NCI-H526 (cell line): ENCODE measurements at regions not wholly inside any gene's neighbourhood (a gene's known extent, or its start where the extent isn't known, plus 50 kb on each side); places are given as distances from the start of the nearest gene placed in this dataset.
"Not testable (repeated sequence)": the region's sequence is repeated elsewhere in the genome, so short reads cannot be mapped to it uniquely, and the experiment has no call there.

ENCODE experiments used
- DNase-seq, 2 experiments: peaks; one replicate each; lab custom pipeline; 2025; lab: John Stamatoyannopoulos, UW

- DNase-seq: no peak
These were observed 89.4 kb downstream of the ZNF675 start for GRCh38 chr19:23597661-23598060.

GRCh38 chr19:23596872-23597271 is 90.1 kb downstream of the ZNF675 start:
- no peak for DNase-seq

GRCh38 chr19:23594311-23594710 is 92.7 kb downstream of the ZNF675 start:
- DNase-seq: not testable (repeated sequence)

DNA sequence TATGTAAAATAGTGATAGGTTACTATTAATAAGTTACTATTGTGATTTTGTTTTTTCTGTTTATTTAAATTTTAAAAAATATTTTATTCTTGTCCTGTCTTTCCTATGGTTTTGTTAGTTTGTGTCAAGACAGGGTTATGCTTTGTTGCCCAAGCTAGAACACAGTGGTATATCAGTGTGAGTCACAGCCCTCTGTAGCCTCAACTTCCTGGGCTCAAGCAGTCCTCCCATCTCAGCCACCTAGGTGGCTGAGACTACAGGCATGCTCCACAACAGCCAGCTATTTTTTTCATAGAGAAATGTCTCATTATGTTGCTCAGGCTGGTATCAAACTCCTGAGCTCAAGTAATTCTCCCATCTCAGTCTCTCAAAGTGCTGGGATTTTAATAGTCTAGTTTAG is 99.5 kb downstream of the ZNF675 start:
- no peak for DNase-seq

DNA sequence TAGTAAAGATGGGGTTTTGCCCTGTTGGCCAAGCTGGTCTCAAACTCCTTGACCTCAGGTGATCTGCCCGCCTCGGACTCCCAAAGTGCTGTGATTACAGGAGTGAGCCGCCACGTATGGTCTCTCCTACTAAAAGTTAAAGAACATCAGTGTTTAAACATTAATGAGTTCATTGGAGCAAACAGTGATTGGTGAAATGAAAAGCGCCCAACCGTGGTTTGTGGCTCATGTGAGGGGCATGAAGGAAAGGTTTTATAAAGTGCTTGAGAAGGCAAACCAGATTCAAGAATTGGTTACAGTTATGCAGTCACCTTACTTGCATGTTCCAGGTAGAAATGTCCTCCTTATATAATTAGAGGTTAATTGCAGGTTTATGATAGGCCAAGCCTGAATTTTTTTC is 109.5 kb downstream of the ZNF675 start:
- no peak for DNase-seq

- DNase-seq: no peak
These were observed 115.8 kb downstream of the ZNF675 start for GRCh38 chr19:23571175-23571574.

GRCh38 chr19:23568116-23568515 is 118.9 kb downstream of the ZNF675 start:
- not testable (repeated sequence) for DNase-seq

DNA sequence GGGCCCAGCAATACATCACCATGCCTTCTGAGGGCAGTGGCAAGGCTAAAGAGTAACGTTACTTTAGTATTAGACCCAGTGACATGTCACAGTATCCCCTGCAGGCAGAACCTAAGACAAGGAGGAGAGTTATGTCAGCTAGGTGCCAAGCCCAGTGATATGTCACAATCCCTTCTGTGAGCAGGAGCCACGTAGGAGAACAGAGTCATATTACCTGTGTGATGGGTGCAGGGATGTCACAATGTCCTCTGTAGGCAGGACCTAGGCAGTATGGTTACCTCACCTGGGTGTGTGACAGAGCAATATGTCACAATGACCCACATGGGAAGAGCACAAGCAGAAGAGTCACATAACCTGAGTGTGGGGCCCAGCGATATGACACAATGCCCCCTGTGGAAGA is 121.8 kb downstream of the ZNF675 start:
- no peak for DNase-seq

DNA sequence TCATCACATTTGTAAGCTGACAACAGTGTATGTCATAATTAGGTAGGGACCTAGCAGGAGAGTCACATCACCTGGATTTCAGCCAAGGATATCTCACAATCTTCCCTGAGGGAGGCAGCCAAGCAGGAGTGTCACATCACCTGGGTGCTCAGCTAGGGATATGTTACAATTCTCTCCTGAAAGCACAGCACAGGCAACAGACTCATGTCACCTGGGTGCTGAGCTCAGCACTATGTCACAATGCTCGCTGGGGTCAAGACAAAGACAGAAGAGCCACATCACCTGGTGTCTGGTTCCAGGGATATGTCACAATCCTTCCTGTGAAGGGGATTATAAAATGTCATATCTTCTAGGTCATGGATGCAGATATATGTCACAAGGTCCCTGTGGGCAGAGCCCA is 123.7 kb downstream of the ZNF675 start:
- DNase-seq: no peak

GRCh38 chr19:23561341-23561740 is 125.7 kb downstream of the ZNF675 start:
- DNase-seq: no peak

DNA sequence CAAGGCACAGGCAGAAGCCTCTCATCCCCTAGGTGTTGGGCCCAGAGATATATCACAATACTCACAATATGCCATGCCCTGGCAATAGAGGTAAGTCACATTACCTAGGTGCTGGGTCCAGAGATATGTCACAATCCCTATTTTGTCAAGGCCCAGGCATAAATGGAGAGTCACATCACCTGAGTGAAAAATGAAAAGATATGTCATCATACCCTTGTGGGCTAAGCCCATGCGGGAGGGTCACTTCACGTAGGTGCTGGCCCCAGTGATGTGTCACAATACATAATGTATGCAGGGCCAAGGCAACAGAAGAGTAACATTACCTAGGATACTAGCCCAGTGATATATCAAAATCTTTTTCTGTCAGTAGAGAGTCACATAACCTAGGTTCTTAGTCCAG is 127.0 kb downstream of the ZNF675 start:
- no peak for DNase-seq

GRCh38 chr19:23558541-23558940 is 128.5 kb downstream of the ZNF675 start:
- DNase-seq: no peak

DNA sequence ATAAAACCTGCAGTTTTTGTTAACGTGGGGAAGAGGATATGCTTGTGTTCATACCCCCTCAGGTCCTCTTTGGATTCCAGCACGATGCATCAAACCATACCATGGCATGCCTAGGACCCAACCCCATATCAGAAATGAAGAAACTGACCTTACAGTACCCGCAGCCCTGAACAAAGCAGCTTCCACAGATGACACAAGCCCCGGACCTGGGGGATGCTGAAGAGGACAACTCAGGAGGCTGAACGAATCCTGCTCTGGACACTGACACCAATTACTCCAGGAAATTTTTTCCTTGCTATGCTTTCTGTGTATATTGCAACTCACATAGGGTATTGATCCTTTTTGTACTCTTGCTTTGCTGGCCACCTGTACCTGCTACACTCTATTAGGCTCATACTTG is 129.6 kb downstream of the ZNF675 start:
- no peak for DNase-seq

GRCh38 chr19:23554548-23554947 is 132.5 kb downstream of the ZNF675 start:
- no peak for DNase-seq

DNA sequence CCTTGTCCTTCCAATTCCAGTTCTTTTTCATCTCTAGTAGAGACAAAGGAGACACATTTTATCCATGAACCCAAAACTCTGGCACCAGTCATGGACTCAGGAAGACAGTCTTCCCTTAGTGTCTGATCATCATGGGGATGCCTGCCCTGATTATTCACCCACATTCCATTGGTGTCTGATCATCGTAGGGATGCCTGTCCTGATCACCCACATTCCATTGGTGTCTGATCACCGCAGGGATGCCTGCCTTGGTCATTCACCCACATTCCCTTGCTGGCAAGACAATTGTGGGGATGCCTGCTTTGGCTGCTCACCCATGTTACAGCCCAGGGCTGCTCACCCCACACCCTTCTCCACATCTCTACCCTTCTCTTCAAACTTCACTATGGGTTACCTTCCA is 136.9 kb downstream of the ZNF675 start:
- DNase-seq: not testable (repeated sequence)

GRCh38 chr19:23547816-23548430 is 139.1 kb downstream of the ZNF675 start:
- no peak for DNase-seq

DNA sequence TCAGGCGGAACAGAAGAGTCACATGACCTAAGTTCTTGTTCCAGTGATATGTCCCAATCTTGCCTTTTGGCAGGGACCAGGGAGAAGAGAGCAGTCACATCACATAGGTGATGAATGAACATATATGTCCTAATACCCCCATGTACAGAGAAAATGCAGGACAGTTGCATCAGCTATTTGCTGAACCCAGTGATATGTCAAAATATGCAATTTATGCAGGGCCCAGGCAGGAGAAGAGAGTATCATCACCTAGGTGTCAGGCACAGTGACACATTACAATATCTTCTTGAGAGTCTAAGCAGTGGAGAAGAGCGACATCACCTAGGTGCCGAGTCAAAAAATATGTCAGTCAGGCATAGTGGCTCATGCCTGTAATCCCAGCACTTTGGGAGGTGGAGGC is 139.9 kb downstream of the ZNF675 start:
- DNase-seq: no peak

DNA sequence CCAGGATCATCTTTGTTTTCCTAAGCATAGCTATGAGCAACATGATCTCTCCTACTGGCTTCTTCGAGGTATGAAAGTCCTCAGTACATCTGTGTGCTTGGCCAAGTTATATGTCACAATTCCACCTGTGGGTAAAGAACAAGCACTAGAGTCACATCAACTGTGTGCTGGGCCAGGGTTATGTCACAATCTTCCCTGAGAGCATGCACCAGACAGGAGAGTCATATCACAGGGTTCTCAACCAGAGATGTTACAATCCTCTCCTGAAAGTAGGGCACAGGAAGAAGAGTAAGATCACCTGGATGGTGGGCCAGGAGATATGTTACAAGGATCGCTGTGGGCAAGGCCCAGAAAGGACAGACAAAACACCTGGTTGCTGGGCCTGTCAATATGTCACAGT is 143.7 kb downstream of the ZNF675 start:
- no peak for DNase-seq

DNA sequence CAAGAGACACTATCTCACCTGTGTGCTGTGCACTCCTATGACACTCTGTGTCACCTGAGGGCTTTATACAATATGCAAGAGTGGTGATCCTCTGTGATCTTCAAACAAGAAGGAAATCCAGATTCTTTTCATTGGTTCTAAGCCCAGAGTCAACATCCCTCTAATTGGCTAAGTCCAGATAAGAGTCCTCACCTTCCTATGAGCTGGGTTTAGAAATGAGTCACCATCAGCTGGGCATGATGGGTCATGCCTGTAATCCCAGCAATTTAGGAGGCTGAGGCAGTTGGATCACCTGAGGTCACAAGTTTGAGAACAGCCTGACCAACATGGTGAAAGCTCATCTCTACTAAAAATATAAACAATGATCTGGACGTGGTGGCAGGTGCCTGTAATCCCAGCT is 144.4 kb downstream of the ZNF675 start:
- no peak for DNase-seq

GRCh38 chr19:23541991-23542390 is 145.0 kb downstream of the ZNF675 start:
- no peak for DNase-seq

DNA sequence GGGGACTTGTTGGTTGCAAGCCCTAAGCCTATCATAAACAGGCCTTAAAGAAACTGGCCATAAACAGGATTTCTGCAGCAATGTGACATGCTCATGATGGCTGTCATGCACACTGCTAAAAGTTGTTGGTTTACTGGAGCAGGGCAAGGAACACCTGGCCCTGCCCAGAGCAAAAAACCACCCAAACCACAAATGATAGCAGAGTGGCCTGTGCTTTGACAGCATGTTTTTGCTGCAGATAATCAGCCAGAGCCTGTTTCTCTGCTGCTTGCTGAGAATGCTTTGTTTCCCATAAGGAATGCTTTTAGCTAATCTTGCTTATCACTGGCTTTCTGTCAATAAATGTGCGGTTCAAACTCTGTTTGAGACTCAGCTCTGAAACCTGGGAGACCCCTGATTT is 144.9 kb upstream of the ZNF91 start:
- DNase-seq: not testable (repeated sequence)

DNA sequence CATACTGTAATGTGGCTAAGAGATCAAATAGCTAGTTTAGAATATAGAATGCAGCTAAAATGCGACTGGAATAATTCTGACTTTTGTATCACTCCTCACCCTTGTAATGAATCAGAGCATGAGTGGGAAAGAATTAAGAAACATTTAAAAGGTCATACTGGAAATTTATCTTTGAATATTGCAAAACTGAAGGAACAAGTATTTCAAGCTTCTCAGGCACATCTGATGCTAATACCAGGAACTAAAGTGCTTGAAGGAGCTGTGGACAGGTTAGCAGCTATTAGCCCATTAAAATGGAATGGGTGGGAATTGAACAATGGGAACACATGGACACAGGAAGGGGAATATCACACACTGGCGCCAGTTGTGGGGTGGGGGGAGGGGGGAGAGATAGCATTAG is 144.2 kb upstream of the ZNF91 start:
- DNase-seq: no peak

DNA sequence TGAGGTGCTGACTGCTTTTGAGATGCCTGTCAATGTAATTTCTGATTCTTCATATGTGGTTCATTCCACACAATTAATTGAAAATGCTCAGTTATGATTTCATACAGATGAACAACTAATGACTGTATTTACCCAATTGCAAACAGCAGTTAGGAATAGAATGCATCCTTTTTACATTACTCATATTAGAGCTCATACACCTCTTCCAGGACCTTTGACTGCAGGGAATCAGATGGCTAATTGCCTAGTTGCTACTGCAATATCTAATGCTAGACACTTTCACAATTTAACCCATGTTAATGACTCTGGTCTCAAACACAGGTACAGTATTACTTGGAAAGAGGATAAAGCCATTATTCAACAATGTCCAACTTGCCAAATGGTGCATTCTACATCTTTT is 141.9 kb upstream of the ZNF91 start:
- not testable (repeated sequence) for DNase-seq

DNA sequence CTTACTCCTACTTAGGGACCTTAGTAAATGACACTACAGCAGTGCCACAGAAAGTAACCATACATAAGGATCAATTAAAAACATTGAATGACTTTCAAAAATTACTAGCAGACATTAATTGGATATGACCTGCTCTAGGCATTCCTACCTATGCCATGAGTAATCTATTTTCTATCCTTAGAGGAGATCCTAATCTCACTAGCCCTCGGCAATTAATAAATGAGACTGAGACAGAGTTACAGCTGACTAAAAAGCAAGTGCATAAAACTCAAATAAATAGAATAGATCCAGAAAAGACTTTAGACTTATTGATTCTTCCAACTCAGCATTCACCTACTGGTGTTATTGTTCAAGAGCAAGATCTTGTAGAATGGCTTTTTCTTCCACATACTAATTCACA is 141.1 kb upstream of the ZNF91 start:
- not testable (repeated sequence) for DNase-seq

DNA sequence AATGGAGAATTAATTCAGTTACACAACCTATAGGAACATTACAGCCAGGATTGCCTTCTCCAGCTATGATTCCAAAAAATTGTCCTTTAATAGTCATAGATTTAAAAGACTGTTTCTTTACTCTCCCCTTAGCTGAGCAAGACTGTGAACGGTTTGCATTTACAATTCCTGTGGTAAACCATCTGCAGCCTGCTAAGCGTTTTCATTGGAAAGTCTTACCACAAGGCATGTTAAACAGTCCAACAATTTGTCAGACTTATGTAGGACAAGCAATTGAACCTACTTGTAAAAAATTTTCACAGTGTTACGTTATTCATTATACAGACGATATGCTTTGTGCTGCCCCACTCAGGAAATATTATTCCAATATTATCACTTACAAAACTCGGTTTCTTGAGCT is 140.6 kb upstream of the ZNF91 start:
- DNase-seq: not testable (repeated sequence)
